Caco-2 (cell line): ENCODE measurements at regions not wholly inside any gene's neighbourhood (a gene's known extent, or its start where the extent isn't known, plus 50 kb on each side); places are given as distances from the start of the nearest gene placed in this dataset.

ENCODE experiments used
- BruUV-seq: library from RNA; stranded (reverse); fragments of 400-500 nt; replicated peaks from 2 replicates; lab custom pipeline; 2021; lab: Mats Ljungman, UMichigan
- CTCF ChIA-PET: fragments of 300-600 bp; sonication (Branson Sonifier 250); formaldehyde crosslinking; loops from one replicate; lab custom pipeline; 2022; ENCODE audit warnings: antibody characterized with exemption; lab: Charles Lee
- POLR2A ChIA-PET: fragments of 300-600 bp; sonication (Branson Sonifier 250); formaldehyde crosslinking; loops from one replicate; lab custom pipeline; 2022; ENCODE audit warnings: antibody characterized with exemption; lab: Charles Lee
- DNase-seq, 2 experiments: peaks; one replicate each; pipeline versions ENCODE4 v3.0.0 to v3.0.0-alpha.2; 2020 to 2022
- H3K27me3 ChIP-seq: replicated peaks from 2 replicates; pipeline ENCODE4 v1.6.0; 2011; ENCODE audit warnings: low read length; ENCODE audit not compliant: control insufficient read depth, insufficient read depth
- H3K36me3 ChIP-seq: 2 replicates; pipeline ENCODE4 v1.5.1; 2011; ENCODE audit warnings: low read length; ENCODE audit not compliant: control insufficient read depth, insufficient read depth
- H3K4me1 ChIP-seq: fragments of 250-450 bp; sonication (Bioruptor Pico); 2 replicates; pipeline ENCODE4 v1.5.1; 2020; ENCODE audit warnings: mild to moderate bottlenecking
- H3K4me3 ChIP-seq: 2 replicates; pipeline ENCODE4 v1.5.1; 2011; ENCODE audit warnings: low read depth, mild to moderate bottlenecking, control low read depth, low read length
- H3K9me3 ChIP-seq: fragments of 250-450 bp; sonication (Bioruptor Pico); 2 replicates; pipeline ENCODE4 v1.5.1; 2020; ENCODE audit warnings: mild to moderate bottlenecking, moderate library complexity
- H3K27ac Mint-ChIP-seq: one replicate; pipeline ENCODE4 v1.8.0; 2022; ENCODE audit warnings: mixed read lengths; ENCODE audit not compliant: unreplicated experiment
- H3K27me3 Mint-ChIP-seq: one replicate; pipeline ENCODE4 v1.8.0; 2022; ENCODE audit warnings: mixed read lengths; ENCODE audit not compliant: insufficient read depth, unreplicated experiment
- H3K36me3 Mint-ChIP-seq: one replicate; pipeline ENCODE4 v1.8.0; 2022; ENCODE audit warnings: mild to moderate bottlenecking, mixed read lengths; ENCODE audit not compliant: insufficient read depth, unreplicated experiment
- H3K4me1 Mint-ChIP-seq: one replicate; pipeline ENCODE4 v1.8.0; 2022; ENCODE audit warnings: low read depth, mixed read lengths; ENCODE audit not compliant: unreplicated experiment
- H3K4me3 Mint-ChIP-seq: one replicate; pipeline ENCODE4 v1.8.0; 2022; ENCODE audit warnings: mild to moderate bottlenecking, moderate library complexity, mixed read lengths; ENCODE audit not compliant: unreplicated experiment
- H3K9me3 Mint-ChIP-seq: one replicate; pipeline ENCODE4 v1.8.0; 2022; ENCODE audit warnings: mixed read lengths; ENCODE audit not compliant: unreplicated experiment
- CTCF ChIP-seq, 2 experiments: fragments of 200-600 bp in 1 of 2; IDR thresholded peaks; 1 replicate in 1 of 2; 2 replicates in 1 of 2; pipeline versions ENCODE4 v1.5.1 to v1.8.0; 2011 to 2022; ENCODE audit warnings: antibody characterized with exemption in 1 of 2, control low read depth in 1 of 2, inconsistent platforms in 1 of 2, low read depth in 1 of 2, low read length in 1 of 2, mild to moderate bottlenecking in 1 of 2, moderate library complexity in 1 of 2; ENCODE audit not compliant: insufficient read depth in 1 of 2, severe bottlenecking in 1 of 2, unreplicated experiment in 1 of 2
- intact Hi-C: fragments of 100-400 bp; cut with micrococcal nuclease; formaldehyde crosslinking; loops from one replicate; pipeline ENCODE4 v1.10.0; 2022; ENCODE audit not compliant: unreplicated experiment

- no peak overlapping the region for H3K27ac Mint-ChIP-seq
- no peaks in the 10 kb centered on the region for H3K27me3 Mint-ChIP-seq
- no peak overlapping the region for H3K4me3 ChIP-seq
- intact Hi-C loops = loop anchor here (5.0 kb wide), 1 partner anchor 53 kb away; no protein-coding TSS in a partner anchor
- H3K9me3 Mint-ChIP-seq = peaks cover 23% of the 10 kb centered on the region
- H3K4me3 Mint-ChIP-seq = no peak overlapping the region
- ChIA-PET POLR2A (no interaction called here), CTCF (interaction anchor here (0.6 kb wide), 1 partner anchor 208 kb away, joined by 4 read pairs; no protein-coding TSS in a partner anchor)
- no peaks in the 10 kb centered on the region for H3K27me3 ChIP-seq
- no peaks in the 10 kb centered on the region for H3K4me1 Mint-ChIP-seq
- peaks cover 20% of the 10 kb centered on the region; the same call in 1 of the 2 replicates for H3K9me3 ChIP-seq
- BruUV-seq = no TSS peak
- TF ChIP-seq CTCF (IDR thresholded peaks at IDR 0.05; ENCODE audit: insufficient read depth in 1 of 2, low read depth in 1 of 2, low read length in 1 of 2, severe bottlenecking in 1 of 2, unreplicated experiment in 1 of 2) = no peak
- H3K36me3 ChIP-seq = no peaks in the 10 kb centered on the region
- no peak for DNase-seq
- no peaks in the 10 kb centered on the region for H3K36me3 Mint-ChIP-seq
- H3K4me1 ChIP-seq = no peaks in the 10 kb centered on the region
Measured at GRCh38 chr14:71220462-71220861, 313.2 kb downstream of the PCNX1 start.

GRCh38 chr14:71221119-71221518 lies 313.9 kb downstream of the PCNX1 start:
- H3K4me3 Mint-ChIP-seq = no peak overlapping the region
- CTCF ChIA-PET = no interaction called here
- no peaks in the 10 kb centered on the region for H3K27me3 ChIP-seq
- H3K27me3 Mint-ChIP-seq = no peaks in the 10 kb centered on the region
- no TSS peak for BruUV-seq
- intact Hi-C loops = loop anchor here (5.0 kb wide), 1 partner anchor 54 kb away; no protein-coding TSS in a partner anchor
- H3K4me1 ChIP-seq = no peaks in the 10 kb centered on the region
- no peak overlapping the region for H3K27ac Mint-ChIP-seq
- no peak for TF ChIP-seq CTCF (IDR thresholded peaks at IDR 0.05; ENCODE audit: insufficient read depth in 1 of 2, low read depth in 1 of 2, low read length in 1 of 2, severe bottlenecking in 1 of 2, unreplicated experiment in 1 of 2)
- POLR2A ChIA-PET = no interaction called here
- DNase-seq = no peak
- H3K9me3 ChIP-seq = peaks cover 20% of the 10 kb centered on the region; the same call in 1 of the 2 replicates
- H3K4me3 ChIP-seq = no peak overlapping the region
- H3K36me3 Mint-ChIP-seq = no peaks in the 10 kb centered on the region
- no peaks in the 10 kb centered on the region for H3K4me1 Mint-ChIP-seq
- peaks cover 23% of the 10 kb centered on the region for H3K9me3 Mint-ChIP-seq
- no peaks in the 10 kb centered on the region for H3K36me3 ChIP-seq

DNA sequence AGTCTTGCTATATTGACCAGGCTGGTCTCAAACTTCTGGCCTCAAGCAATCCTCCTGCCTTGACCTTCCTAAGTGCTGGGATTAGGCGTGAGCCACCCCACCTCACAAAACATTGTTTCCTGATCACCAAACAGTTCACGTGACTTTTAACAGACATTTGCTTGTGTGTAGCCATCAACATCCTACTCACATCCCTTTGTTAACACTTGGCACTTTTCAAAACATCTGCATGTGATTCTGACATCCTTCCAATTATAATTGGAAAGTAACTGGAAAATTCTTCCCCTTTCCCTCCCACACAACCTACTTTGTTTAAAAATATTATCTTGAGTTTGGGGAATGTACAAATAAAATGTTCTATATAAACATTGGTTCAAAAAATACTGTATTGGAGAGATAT lies 317.9 kb downstream of the PCNX1 start:
- no peaks in the 10 kb centered on the region for H3K36me3 ChIP-seq
- H3K27me3 ChIP-seq = no peaks in the 10 kb centered on the region
- BruUV-seq = no TSS peak
- intact Hi-C loops = no loop called here
- no peak overlapping the region for H3K4me3 ChIP-seq
- H3K9me3 Mint-ChIP-seq = peaks cover 7% of the 10 kb centered on the region
- no peak overlapping the region for H3K27ac Mint-ChIP-seq
- H3K27me3 Mint-ChIP-seq = no peaks in the 10 kb centered on the region
- ChIA-PET CTCF (no interaction called here), POLR2A (no interaction called here)
- no peak for TF ChIP-seq CTCF (IDR thresholded peaks at IDR 0.05; ENCODE audit: insufficient read depth in 1 of 2, low read depth in 1 of 2, low read length in 1 of 2, severe bottlenecking in 1 of 2, unreplicated experiment in 1 of 2)
- no peak overlapping the region for H3K4me3 Mint-ChIP-seq
- DNase-seq = no peak
- no peaks in the 10 kb centered on the region for H3K9me3 ChIP-seq
- no peaks in the 10 kb centered on the region for H3K4me1 Mint-ChIP-seq
- H3K4me1 ChIP-seq = peaks cover 7% of the 10 kb centered on the region; the same call in 1 of the 2 replicates
- no peaks in the 10 kb centered on the region for H3K36me3 Mint-ChIP-seq
